ENCODE measurements at regions not wholly inside any gene's neighbourhood (a gene's known extent, or its start where the extent isn't known, plus 50 kb on each side); places are given as distances from the start of the nearest gene placed in this dataset.

GRCh38 chr7:53383131-53383530 is 347.7 kb downstream of the POM121L12 start:
- no peak for TF ChIP-seq GATA2 (IDR thresholded peaks at IDR 0.05; ENCODE audit: low read depth, low read length)
- TF ChIP-seq GATA3 (IDR thresholded peaks at IDR 0.05; ENCODE audit: low read depth, low read length) = no peak

Measured in SH-SY5Y (cell line).